Parathyroid adenoma (tissue), 2 donors: ENCODE measurements at regions not wholly inside any gene's neighbourhood (a gene's known extent, or its start where the extent isn't known, plus 50 kb on each side); places are given as distances from the start of the nearest gene placed in this dataset.

Source experiments
- H2AFZ ChIP-seq: fragments of 300-600 bp; sonication (generic); one replicate; pipeline ENCODE4 v1.7.0; 2017; ENCODE audit warnings: antibody characterized with exemption, mild to moderate bottlenecking
- H3K27ac ChIP-seq: fragments of 300-600 bp; sonication (generic); one replicate; pipeline ENCODE4 v1.7.0; 2017
- H3K27me3 ChIP-seq: fragments of 300-600 bp; sonication (generic); one replicate; pipeline ENCODE4 v1.7.0; 2017; ENCODE audit warnings: low read length; ENCODE audit not compliant: control insufficient read depth, insufficient read depth
- H3K36me3 ChIP-seq: fragments of 300-600 bp; sonication (generic); one replicate; pipeline ENCODE4 v1.7.0; 2017; ENCODE audit warnings: low read length; ENCODE audit not compliant: control insufficient read depth, insufficient read depth
- H3K4me1 ChIP-seq: fragments of 300-600 bp; sonication (generic); one replicate; pipeline ENCODE4 v1.7.0; 2017; ENCODE audit warnings: control low read depth
- H3K4me2 ChIP-seq: fragments of 300-600 bp; sonication (generic); one replicate; pipeline ENCODE4 v1.7.0; 2017; ENCODE audit warnings: low read length
- H3K4me3 ChIP-seq: fragments of 300-600 bp; sonication (generic); one replicate; pipeline ENCODE4 v1.7.0; 2017; ENCODE audit warnings: low read depth, low read length
- H3K79me2 ChIP-seq: fragments of 300-600 bp; sonication (generic); one replicate; pipeline ENCODE4 v1.7.0; 2017; ENCODE audit warnings: control low read depth
- H3K9ac ChIP-seq: fragments of 300-600 bp; sonication (generic); one replicate; pipeline ENCODE4 v1.7.0; 2017; ENCODE audit warnings: mild to moderate bottlenecking
- H3K9me3 ChIP-seq: fragments of 300-600 bp; sonication (generic); one replicate; pipeline ENCODE4 v1.7.0; 2017; ENCODE audit warnings: low read length; ENCODE audit not compliant: control insufficient read depth
- TF ChIP-seq, protein P1 (sequence below): fragments of 300-600 bp; sonication (generic); IDR thresholded peaks from one replicate; pipeline ENCODE4 v1.7.0; 2017; ENCODE audit warnings: antibody characterized with exemption, mild to moderate bottlenecking
- donor health status: primary hyperparathyroidism.

DNA sequence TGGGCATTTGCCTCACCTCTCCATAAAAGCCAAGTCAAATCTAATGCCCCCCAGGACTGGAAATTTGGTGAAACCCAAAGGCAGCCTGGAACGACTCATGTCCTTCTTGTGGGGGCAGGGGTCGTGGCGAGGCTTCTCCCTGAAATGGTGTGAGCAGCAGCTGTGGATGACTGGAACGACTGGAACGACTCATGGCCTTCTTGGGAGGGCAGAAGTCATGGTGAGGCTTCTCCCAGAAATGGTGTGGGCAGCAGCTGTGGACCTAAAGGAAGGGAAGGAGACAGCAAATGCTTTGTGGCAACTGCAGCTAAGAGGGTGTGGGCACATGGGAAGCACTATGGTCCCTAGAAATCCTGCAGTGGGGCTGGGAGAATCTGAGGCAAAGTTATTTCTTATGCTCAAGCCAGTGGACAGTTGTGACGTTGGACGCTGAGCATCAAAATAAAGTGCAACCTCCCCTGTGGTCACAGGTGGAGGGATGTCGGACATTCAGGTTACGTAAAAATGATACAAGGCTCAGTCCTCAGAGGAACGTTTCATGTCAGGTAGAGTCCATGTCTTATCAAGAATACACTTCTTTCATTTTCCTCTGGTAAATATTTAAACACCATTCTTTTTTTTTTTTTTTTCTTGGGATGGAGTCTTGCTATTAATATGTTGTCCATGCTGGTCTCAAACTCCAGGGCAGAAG is 107.0 kb upstream of the KIF5B start:
- H3K4me2 ChIP-seq: no peak overlapping the region
- no peak overlapping the region for H3K4me3 ChIP-seq
- no peaks in the 10 kb centered on the region for H3K79me2 ChIP-seq
- H3K27ac ChIP-seq: no peak overlapping the region
- no peaks in the 10 kb centered on the region for H3K27me3 ChIP-seq
- H3K9ac ChIP-seq: no peak overlapping the region
- H3K9me3 ChIP-seq: no peaks in the 10 kb centered on the region
- TF ChIP-seq, protein P1, sequence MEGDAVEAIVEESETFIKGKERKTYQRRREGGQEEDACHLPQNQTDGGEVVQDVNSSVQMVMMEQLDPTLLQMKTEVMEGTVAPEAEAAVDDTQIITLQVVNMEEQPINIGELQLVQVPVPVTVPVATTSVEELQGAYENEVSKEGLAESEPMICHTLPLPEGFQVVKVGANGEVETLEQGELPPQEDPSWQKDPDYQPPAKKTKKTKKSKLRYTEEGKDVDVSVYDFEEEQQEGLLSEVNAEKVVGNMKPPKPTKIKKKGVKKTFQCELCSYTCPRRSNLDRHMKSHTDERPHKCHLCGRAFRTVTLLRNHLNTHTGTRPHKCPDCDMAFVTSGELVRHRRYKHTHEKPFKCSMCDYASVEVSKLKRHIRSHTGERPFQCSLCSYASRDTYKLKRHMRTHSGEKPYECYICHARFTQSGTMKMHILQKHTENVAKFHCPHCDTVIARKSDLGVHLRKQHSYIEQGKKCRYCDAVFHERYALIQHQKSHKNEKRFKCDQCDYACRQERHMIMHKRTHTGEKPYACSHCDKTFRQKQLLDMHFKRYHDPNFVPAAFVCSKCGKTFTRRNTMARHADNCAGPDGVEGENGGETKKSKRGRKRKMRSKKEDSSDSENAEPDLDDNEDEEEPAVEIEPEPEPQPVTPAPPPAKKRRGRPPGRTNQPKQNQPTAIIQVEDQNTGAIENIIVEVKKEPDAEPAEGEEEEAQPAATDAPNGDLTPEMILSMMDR: no peak
- no peaks in the 10 kb centered on the region for H3K4me1 ChIP-seq
- no peaks in the 10 kb centered on the region for H3K36me3 ChIP-seq
- no peak overlapping the region for H2AFZ ChIP-seq

DNA sequence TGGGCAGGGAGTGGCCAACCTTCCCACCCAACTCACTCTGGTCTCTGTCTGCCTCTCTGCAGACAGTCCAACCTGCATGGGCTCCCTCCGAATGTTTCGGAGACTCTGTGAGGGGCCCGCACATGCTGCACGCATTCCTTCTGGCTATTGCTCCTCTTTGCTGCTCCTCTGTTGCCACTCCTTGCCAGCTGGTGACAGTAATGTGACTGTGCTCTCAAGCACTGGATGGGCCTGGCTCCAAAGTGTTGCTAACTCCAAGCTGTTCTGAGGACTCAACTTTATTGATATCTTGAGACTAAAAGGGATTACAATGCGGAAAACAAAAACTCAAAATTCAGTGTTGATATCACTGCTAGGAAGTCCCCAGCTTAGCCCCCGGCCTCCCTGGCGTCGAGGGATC is 105.4 kb upstream of the KIF5B start:
- TF ChIP-seq, protein P1: no peak
- Histone ChIP-seq H3K79me2 (no peaks in the 10 kb centered on the region), H3K36me3 (no peaks in the 10 kb centered on the region), H2AFZ (no peak overlapping the region), H3K4me2 (no peak overlapping the region), H3K4me3 (no peak overlapping the region), H3K9me3 (no peaks in the 10 kb centered on the region), H3K27me3 (no peaks in the 10 kb centered on the region), H3K9ac (no peak overlapping the region), H3K27ac (no peak overlapping the region), H3K4me1 (no peaks in the 10 kb centered on the region)

DNA sequence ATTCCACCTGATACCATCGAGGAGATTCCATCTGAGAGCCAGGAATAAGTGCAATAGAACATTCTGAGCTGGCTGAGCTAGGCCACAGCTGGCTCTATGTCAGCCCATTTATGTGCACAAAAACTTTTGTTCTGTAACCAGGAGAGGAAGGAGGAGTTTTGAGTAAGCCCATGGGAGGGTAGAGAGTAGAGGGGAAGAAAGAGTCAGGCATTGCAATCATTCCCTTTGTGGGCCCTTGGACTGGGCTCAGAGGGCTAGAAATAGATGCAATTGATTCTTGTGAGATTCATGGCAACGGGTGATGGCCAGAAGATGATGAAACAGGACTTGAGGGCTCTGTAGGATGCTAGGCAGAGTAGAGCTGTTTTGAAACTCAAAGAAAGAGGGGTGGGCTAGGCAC is 104.6 kb upstream of the KIF5B start:
- no peak overlapping the region for H3K4me2 ChIP-seq
- H3K36me3 ChIP-seq: no peaks in the 10 kb centered on the region
- H3K79me2 ChIP-seq: no peaks in the 10 kb centered on the region
- no peak overlapping the region for H3K4me3 ChIP-seq
- H3K4me1 ChIP-seq: no peaks in the 10 kb centered on the region
- TF ChIP-seq, protein P1: no peak
- H3K27me3 ChIP-seq: no peaks in the 10 kb centered on the region
- no peak overlapping the region for H3K27ac ChIP-seq
- H3K9me3 ChIP-seq: no peaks in the 10 kb centered on the region
- no peak overlapping the region for H2AFZ ChIP-seq
- no peak overlapping the region for H3K9ac ChIP-seq

DNA sequence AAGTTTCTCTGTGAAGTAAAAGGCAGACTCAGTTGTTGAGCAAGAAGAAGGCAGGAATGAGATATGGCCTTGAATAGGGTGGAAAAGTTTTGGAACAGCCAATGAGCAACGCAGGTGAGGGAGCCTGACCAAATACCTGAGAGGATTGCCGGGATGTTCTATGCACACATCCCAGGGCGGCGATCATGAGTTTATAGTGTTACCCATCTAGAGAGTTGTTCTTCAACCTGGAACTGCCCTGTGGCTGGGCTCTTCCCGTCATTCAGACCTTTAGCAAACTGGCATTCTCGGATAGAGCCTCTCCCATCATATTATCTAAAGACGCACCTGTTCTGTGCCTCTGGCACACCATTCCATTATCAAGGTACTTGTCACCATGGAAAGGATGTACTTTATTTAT is 103.0 kb upstream of the KIF5B start:
- Histone ChIP-seq H3K4me1 (no peaks in the 10 kb centered on the region), H3K4me3 (no peak overlapping the region), H3K36me3 (no peaks in the 10 kb centered on the region), H3K4me2 (no peak overlapping the region), H2AFZ (no peak overlapping the region), H3K79me2 (no peaks in the 10 kb centered on the region), H3K27me3 (no peaks in the 10 kb centered on the region), H3K9me3 (no peaks in the 10 kb centered on the region), H3K9ac (no peak overlapping the region), H3K27ac (no peak overlapping the region)
- TF ChIP-seq, protein P1: no peak

DNA sequence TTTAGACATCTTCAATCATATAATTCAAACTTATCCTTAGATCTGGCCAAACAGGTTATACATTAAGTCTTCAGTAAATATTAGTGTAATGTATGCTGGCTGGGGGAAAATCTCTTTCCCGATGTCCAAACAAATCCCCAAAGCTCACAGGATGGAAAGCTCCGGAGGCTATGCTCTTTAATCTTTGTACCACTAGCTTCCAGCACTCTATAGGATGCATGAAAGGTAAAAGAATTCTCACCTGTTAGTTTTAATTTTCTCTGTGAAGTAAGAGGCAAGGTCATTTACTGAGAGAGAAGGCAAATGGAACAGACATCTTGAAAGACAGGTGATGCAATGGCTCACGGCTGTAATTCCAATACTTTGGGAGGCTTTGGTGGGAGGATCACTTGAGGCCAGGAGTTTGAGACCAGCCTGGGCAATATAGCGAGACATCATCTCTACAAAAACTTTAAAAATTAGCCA is 99.8 kb upstream of the KIF5B start:
- H3K9me3 ChIP-seq: no peaks in the 10 kb centered on the region
- no peak overlapping the region for H3K9ac ChIP-seq
- H3K4me1 ChIP-seq: no peaks in the 10 kb centered on the region
- no peaks in the 10 kb centered on the region for H3K79me2 ChIP-seq
- H3K4me2 ChIP-seq: no peak overlapping the region
- TF ChIP-seq, protein P1: no peak
- H3K27me3 ChIP-seq: no peaks in the 10 kb centered on the region
- no peak overlapping the region for H2AFZ ChIP-seq
- no peak overlapping the region for H3K27ac ChIP-seq
- no peak overlapping the region for H3K4me3 ChIP-seq
- H3K36me3 ChIP-seq: no peaks in the 10 kb centered on the region
